GM19351 (cell line): ENCODE measurements at regions not wholly inside any gene's neighbourhood (a gene's known extent, or its start where the extent isn't known, plus 50 kb on each side); places are given as distances from the start of the nearest gene placed in this dataset.

Source experiments
- ATAC-seq: cut with Tn5 transposase; IDR thresholded peaks from one replicate; pipeline ENCODE4 v1.9.1; 2021; ENCODE audit warnings: mild to moderate bottlenecking, moderate library complexity; ENCODE audit not compliant: unreplicated experiment

GRCh38 chr11:130727157-130728119, 188.8 kb downstream of the SNX19 start:
- ATAC-seq, result no peak

DNA sequence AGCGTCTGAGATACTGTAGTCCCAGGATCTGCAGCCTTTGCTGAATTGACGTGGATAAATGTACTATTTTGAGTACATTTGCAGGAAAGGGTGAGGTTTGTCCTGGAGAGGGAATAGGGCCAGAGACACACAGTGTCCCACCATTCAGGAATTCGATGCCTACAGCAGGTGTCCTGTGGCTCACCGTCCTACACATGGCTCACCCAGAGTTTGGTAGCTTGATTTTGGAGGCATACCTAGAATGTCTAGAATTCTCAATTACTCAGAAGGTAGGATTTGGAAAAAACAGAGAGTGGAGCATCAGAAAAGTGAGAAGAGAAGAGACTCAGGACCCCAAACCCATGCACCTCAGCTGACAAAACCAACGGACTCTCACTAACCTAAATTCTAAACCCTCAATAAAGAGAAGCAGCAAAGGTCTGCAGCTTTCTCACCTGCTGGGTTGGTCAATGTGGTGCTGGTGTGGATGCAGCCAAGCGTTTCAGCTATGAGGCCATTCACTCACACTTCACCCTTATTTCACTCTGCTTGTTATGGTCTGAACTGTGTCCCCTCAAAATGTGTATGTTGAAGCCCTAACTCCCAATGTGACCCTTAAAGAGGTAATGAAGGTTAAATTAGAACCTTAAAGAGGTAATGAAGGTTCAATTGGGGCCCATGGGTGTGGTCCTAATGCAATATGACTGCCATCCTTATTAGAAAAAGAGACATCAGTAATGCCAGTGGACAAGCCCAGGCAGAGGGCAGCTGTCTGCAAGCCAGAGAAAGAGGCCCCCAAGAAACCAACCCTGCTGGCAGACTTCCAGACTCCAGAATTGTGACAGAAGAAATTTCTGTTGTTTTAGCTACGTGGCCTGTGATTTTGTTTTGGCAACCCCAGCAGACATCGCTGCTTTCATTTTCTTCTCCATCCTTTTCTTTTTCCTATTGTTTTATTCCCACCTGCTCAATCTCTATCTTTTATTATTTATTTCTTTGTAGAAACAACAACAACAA, 187.8 kb downstream of the SNX19 start:
- ATAC-seq, result no peak

GRCh38 chr11:130729193-130729592, 187.1 kb downstream of the SNX19 start:
- ATAC-seq, result no peak

GRCh38 chr11:130729678-130730300, 186.5 kb downstream of the SNX19 start:
- no peak for ATAC-seq

GRCh38 chr11:130731401-130731800, 184.9 kb downstream of the SNX19 start:
- ATAC-seq, result no peak

DNA sequence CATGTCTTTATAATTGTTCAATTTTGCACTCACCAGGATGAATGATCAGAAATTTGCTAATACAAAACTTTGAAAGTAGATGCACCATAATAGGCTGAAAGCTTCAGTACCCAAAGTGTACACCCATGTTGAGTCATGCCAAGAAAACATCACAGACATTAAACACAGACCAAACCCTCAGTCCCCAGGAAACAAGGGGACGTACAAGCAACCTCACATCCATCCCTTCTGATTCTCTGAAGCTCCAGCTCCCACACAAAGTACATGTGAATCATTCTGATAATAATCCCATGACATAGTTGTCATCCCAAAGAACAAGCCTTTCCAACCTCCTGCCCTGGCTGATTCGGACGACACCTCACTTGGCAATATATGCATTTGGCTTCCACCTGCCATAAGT, 183.8 kb downstream of the SNX19 start:
- ATAC-seq, result no peak

DNA sequence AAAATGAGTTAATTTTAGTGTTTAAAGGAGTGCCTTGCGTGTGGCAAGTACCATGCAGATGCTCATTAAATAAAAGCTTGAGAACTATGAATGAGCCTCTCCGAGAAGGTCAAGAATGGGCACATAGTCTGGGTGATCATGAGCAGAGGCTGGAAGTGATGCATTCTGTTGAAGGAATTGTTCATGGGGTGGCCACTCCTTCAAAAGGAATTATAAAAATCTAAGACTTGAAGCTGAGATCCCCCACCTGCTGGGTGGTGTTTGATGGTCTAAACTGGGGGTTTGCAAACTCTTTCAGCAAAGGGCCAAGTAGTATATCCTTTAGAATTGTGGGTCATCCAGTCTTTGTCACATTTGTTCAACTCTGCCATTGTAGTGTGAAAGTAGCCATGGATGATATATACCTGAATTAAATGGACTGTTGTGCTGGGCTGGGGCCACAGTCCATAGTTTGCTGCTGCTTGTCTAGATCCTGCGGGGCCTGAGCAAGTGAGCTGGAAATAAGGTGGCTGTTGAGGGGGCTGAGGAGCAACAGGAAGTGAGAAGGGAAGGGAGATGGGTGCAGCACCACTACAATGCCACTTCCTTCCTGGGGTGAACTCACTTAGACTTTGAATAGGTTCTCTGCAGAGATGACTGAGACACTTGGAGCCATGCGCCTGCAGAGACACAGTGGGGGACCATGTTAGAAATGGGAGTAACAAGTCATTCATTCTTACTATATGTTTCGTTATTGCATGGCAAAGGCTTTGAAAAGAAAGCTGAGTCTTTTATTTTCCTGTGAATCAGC, 179.0 kb downstream of the SNX19 start:
- ATAC-seq, result no peak

DNA sequence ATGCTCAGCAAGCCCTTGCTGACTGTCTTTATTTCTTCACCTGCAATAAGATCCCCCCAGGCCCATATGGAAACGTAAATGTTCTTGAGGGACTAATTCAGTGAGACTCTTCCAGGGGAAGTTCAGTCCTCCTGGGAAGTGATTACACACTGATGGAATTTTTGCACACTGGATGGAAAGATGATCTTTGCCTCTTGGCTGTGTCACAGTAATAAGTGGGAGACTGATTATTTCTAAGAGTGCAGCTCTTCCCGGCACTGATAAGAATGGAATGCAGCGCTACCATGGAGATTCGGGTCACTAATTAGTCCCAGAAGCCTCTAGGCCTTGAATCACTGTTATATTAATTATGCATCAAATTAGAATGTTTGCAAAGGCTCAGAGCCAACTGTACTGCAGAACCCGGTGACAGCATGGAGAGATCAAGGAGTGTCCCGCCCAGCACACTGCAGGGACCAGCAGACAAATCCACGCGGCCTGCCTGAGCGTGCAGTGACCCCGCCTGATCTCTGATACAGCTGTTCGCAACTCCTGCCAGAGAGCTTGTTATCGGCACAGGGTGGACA, 178.3 kb downstream of the SNX19 start:
- ATAC-seq, result no peak

- no peak for ATAC-seq
These were observed 177.7 kb downstream of the SNX19 start for GRCh38 chr11:130738611-130739010.

GRCh38 chr11:130740819-130741218, 175.5 kb downstream of the SNX19 start:
- ATAC-seq, result no peak

- no peak for ATAC-seq
These were observed 171.5 kb downstream of the SNX19 start for GRCh38 chr11:130744794-130745193.

DNA sequence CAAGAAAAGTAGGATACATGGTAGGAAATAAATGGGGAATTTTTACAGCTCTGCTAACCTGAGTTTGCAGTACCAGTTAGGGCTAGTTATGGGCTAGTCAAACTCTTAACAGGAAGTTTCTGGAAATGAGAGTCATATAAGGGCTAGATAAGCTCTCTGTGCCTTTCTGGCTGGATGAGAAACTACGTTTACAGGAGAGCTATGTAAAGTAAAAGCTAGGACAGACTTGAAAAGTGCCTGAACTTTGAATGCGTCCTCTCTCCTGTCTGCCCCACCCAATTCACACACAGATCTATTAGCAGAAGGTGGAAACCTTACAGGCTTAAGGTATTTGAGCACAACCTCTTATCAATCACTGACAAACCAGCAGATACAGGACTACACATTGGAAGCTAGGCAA, 167.1 kb downstream of the SNX19 start:
- ATAC-seq, result no peak

DNA sequence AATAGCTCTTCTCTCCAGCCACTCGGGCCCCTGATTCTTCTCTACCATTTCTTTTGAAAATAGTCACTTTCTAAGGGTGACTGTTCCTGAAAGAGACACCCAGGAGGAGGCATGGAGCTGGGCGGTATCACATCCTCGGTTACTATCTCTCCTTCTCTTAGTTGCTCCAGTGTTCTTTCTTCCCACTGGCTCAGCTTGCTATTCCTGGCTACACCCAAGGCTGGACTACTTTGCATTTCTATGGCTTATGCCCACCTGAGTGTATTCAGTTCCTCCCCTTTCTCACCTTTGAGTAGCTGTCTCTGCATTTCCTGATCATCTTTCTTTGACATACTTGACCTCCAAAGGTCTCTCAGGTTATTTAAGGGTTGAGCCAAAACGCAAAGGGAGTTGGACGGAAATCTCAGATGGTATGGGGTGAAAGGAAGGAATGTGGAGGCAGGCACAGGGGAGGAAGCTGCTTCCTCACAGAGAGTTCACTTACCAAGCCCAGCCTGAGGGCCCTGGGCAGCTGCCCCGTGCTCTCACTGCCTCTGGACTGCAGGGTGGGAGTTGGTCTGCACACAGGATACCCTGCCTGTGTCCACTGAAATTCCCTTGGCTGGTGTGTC, 155.7 kb downstream of the SNX19 start:
- no peak for ATAC-seq

GRCh38 chr11:130761560-130762220, 154.6 kb downstream of the SNX19 start:
- ATAC-seq, result no peak

DNA sequence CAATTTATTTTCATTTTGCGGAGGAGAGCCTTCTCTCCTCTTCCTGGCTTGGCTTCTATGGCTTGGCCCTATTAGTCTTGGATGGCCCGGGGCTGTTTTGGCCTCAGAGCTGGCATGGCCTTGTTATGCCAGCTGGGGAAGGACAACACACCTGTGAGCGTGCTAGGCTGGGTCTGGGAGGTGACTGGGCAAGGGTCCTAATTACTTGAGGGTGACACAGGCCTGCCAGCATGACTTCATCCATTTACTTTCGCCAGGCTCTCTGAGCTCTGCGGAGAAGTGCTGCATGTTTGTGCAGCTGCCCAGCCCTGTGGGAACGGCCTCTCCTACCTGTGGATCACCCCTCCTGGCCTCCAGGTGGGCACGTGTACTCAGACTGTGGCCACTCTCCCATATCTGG, 153.6 kb downstream of the SNX19 start:
- ATAC-seq, result no peak

- ATAC-seq, result no peak
These were observed 152.9 kb downstream of the SNX19 start for GRCh38 chr11:130763087-130763980.

- ATAC-seq, result no peak
These were observed 150.9 kb downstream of the SNX19 start for GRCh38 chr11:130765406-130765805.
